K562 (cell line): ENCODE measurements at regions not wholly inside any gene's neighbourhood (a gene's known extent, or its start where the extent isn't known, plus 50 kb on each side); places are given as distances from the start of the nearest gene placed in this dataset.

Source experiments
- ATAC-seq: fragments of 200-7000 bp; cut with Tn5 transposase; 3 replicates; pipeline ENCODE4 v1.9.1; 2020; ENCODE audit warnings: moderate library complexity
- BruUV-seq: library from RNA; stranded (reverse); fragments of 400-500 nt; replicated peaks from 2 replicates; lab custom pipeline; 2021; lab: Mats Ljungman, UMichigan
- CTCF ChIA-PET: fragments of 300-600 bp; formaldehyde crosslinking; extraction: SDS; loops from one replicate; lab custom pipeline; 2021; ENCODE audit warnings: low intra/inter-chr PET ratio; lab: Yijun Ruan, JAX
- POLR2A ChIA-PET: fragments of 300-600, 350-650 bp; sonication (Branson Sonifier 250); formaldehyde crosslinking; extraction: SDS; loops from one replicate; lab custom pipeline; 2021; ENCODE audit warnings: antibody characterized with exemption, inconsistent platforms; lab: Yijun Ruan, JAX
- DNase-seq, 4 experiments: peaks; one replicate each; pipeline versions ENCODE4 v3.0.0 to v3.0.0-alpha.2; 2011 to 2018; ENCODE audit warnings: low spot score in 3 of 4, mixed read lengths in 3 of 4; ENCODE audit errors: extremely low read depth in 1 of 4
- FAIRE-seq: peaks from 2 replicates; lab custom pipeline; 2011; peaks lifted over from hg19 to GRCh38; lab: Jason Lieb, UNC
- H2AFZ ChIP-seq: 2 replicates; pipeline ENCODE4 v1.6.0; 2011; ENCODE audit warnings: low read depth, low read length, control low read depth, inconsistent platforms
- H3K27ac ChIP-seq: fragments of 200-600 bp; 3 replicates; pipeline ENCODE4 v1.8.0; 2011; ENCODE audit warnings: low read depth, mild to moderate bottlenecking, control low read depth, inconsistent platforms, low read length, moderate library complexity, mixed read lengths; ENCODE audit errors: extremely low read depth
- H3K27me3 ChIP-seq, 2 experiments: fragments of 300-600 bp in 1 of 2; 2 replicates in 1 of 2; 3 replicates in 1 of 2; pipeline versions ENCODE4 v1.6.0 to v1.8.0; 2011; ENCODE audit warnings: inconsistent platforms in 2 of 2, low read length in 2 of 2, mild to moderate bottlenecking in 1 of 2, mixed read lengths in 1 of 2, moderate library complexity in 1 of 2; ENCODE audit not compliant: control insufficient read depth in 2 of 2, insufficient read depth in 2 of 2
- H3K36me3 ChIP-seq: fragments of 300-600 bp; 3 replicates; pipeline ENCODE4 v1.8.0; 2011; ENCODE audit warnings: mild to moderate bottlenecking, low read length, inconsistent platforms; ENCODE audit not compliant: control insufficient read depth, insufficient read depth
- H3K4me1 ChIP-seq, 2 experiments: fragments of 200-600 bp in 1 of 2; replicated peaks in 1 of 2; 2 replicates in 1 of 2; 3 replicates in 1 of 2; pipeline versions ENCODE4 v1.5.1 to v1.8.0; 2011; ENCODE audit warnings: inconsistent platforms in 2 of 2, low read length in 2 of 2, mild to moderate bottlenecking in 1 of 2, mixed read lengths in 1 of 2, moderate library complexity in 1 of 2; ENCODE audit not compliant: control insufficient read depth in 2 of 2, insufficient read depth in 2 of 2
- H3K4me2 ChIP-seq: 2 replicates; pipeline ENCODE4 v1.6.1; 2011; ENCODE audit warnings: low read length, control low read depth, inconsistent platforms, mixed read lengths; ENCODE audit not compliant: insufficient read depth
- H3K4me3 ChIP-seq: fragments of 200-600 bp; sonication (generic), shearing (Covaris generic); 2 replicates; pipeline ENCODE4 v1.5.1; 2016; ENCODE audit warnings: control low read depth, inconsistent platforms
- H3K79me2 ChIP-seq: fragments of 200-600 bp; 3 replicates; pipeline ENCODE4 v1.8.0; 2011; ENCODE audit warnings: low read length, inconsistent platforms; ENCODE audit not compliant: control insufficient read depth, insufficient read depth
- H3K9ac ChIP-seq, 2 experiments: 2 replicates each; pipeline versions ENCODE4 v1.6.0 to v1.6.1; 2011; ENCODE audit warnings: low read depth in 2 of 2, low read length in 2 of 2, control low read depth in 1 of 2, inconsistent platforms in 1 of 2, mild to moderate bottlenecking in 1 of 2, mixed read lengths in 1 of 2; ENCODE audit not compliant: insufficient read depth in 1 of 2
- H3K9me1 ChIP-seq: one replicate; pipeline ENCODE4 v1.6.0; 2011; ENCODE audit warnings: inconsistent platforms, mild to moderate bottlenecking, low read length, moderate library complexity; ENCODE audit not compliant: control insufficient read depth, insufficient read depth
- H3K9me3 ChIP-seq: replicated peaks from 2 replicates; pipeline ENCODE4 v1.5.1; 2011; ENCODE audit warnings: low read depth, low read length, inconsistent platforms; ENCODE audit not compliant: control insufficient read depth, insufficient read depth
- H4K20me1 ChIP-seq: replicated peaks from 2 replicates; pipeline ENCODE4 v1.6.1; 2011; ENCODE audit warnings: low read length, inconsistent platforms, mixed read lengths; ENCODE audit not compliant: control insufficient read depth, insufficient read depth
- HCFC1 ChIP-seq: IDR thresholded peaks from 2 replicates; pipeline ENCODE4 v1.6.1; 2012; ENCODE audit warnings: low read depth, low read length, improper control_type of control experiment
- MAFK ChIP-seq: IDR thresholded peaks from 2 replicates; pipeline ENCODE4 v1.6.1; 2011; ENCODE audit warnings: low read length, improper control_type of control experiment
- NR2C1 ChIP-seq, 2 experiments: fragments of 450-650 bp; IDR thresholded peaks; 2 replicates each; pipeline ENCODE4 v1.6.1; 2017; ENCODE audit warnings: mild to moderate bottlenecking in 2 of 2, antibody characterized with exemption in 1 of 2, inconsistent platforms in 1 of 2, missing compliant biosample characterization in 1 of 2, missing genetic modification characterization in 1 of 2
- SMARCE1 ChIP-seq: fragments of 450-650 bp; IDR thresholded peaks from 2 replicates; pipeline ENCODE4 v1.7.1; 2016; ENCODE audit warnings: mild to moderate bottlenecking
- TRIM28 ChIP-seq: fragments of 450-650 bp; IDR thresholded peaks from 2 replicates; pipeline ENCODE4 v1.6.1; 2017
- ZFPM2 ChIP-seq: fragments of 250-450 bp; sonication (Bioruptor Pico); IDR thresholded peaks from 2 replicates; pipeline ENCODE4 v1.5.1; 2022; ENCODE audit warnings: mild to moderate bottlenecking
- ZNF23 ChIP-seq: fragments of 250-450 bp; sonication (Bioruptor Pico); IDR thresholded peaks from 2 replicates; pipeline ENCODE4 v1.4.0; 2020; ENCODE audit warnings: mild to moderate bottlenecking
- WGBS: fragments of 100-300 bp; shearing (Covaris generic); methylation state at CpG from one replicate; pipeline ENCODE4 v1.1.6; 2016; ENCODE audit warnings: low coverage, mixed read lengths; ENCODE audit not compliant: insufficient coverage; ENCODE audit errors: missing lambda C conversion rate; 5-methylcytosine and 5-hydroxymethylcytosine counted together
- in situ Hi-C: fragments of 300-500 bp; cut with MboI; formaldehyde crosslinking; loops from 4 replicates; pipeline ENCODE4 v1.15.0; 2018; ENCODE audit warnings: inconsistent platforms, mixed read lengths
- intact Hi-C: fragments of 100-400 bp; cut with micrococcal nuclease; formaldehyde crosslinking; loops from 2 replicates; pipeline ENCODE4 v1.14.2; 2022
- TF ChIP-seq, protein P1 (sequence below), 2 experiments: fragments of 250-450 bp in 1 of 2; fragments of 450-650 bp in 1 of 2; sonication (Bioruptor Pico) in 1 of 2; IDR thresholded peaks; 2 replicates each; pipeline versions ENCODE4 v1.6.1 to v1.8.0; 2016 to 2021; ENCODE audit warnings: mild to moderate bottlenecking in 2 of 2, moderate library complexity in 2 of 2, missing compliant biosample characterization in 1 of 2, missing genetic modification characterization in 1 of 2

- intact Hi-C loops (no loop called here), in situ Hi-C loops (no loop called here)
- Histone ChIP-seq H3K9me3 (no peaks in the 10 kb centered on the region), H3K9me1 (no peaks in the 10 kb centered on the region)
- ATAC-seq: no peak
- TF ChIP-seq ZNF23 (CRISPR knock-in tag) (no peak), HCFC1 (no peak), ZFPM2 (no peak), TRIM28 (no peak), MAFK (no peak), NR2C1 (IDR thresholded peaks at IDR 0.05) (no peak), NR2C1 (tag; IDR thresholded peaks at IDR 0.05) (no peak), SMARCE1 (no peak)
- TF ChIP-seq, protein P1, sequence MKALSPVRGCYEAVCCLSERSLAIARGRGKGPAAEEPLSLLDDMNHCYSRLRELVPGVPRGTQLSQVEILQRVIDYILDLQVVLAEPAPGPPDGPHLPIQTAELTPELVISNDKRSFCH (CRISPR knock-in tag; IDR thresholded peaks at IDR 0.05): no peak
- TF ChIP-seq, protein P1 (tag; IDR thresholded peaks at IDR 0.05): no peak
- TF ChIP-seq, all 486 proteins: peak for 0
- Histone ChIP-seq H3K4me1 (peaks cover 0 to 7% of the 10 kb centered on the region in 2 experiments; a peak in 2 of 5 replicates), H3K36me3 (no peaks in the 10 kb centered on the region), H3K27ac (no peak overlapping the region), H3K4me3 (no peak overlapping the region), H3K9ac (no peak overlapping the region), H3K79me2 (no peaks in the 10 kb centered on the region), H3K4me2 (no peak overlapping the region), H4K20me1 (no peaks in the 10 kb centered on the region), H2AFZ (no peak overlapping the region), H3K27me3 (no peaks in the 10 kb centered on the region)
- ChIA-PET CTCF (no interaction called here), POLR2A (no interaction called here)
- FAIRE-seq: no peak
- no TSS peak for BruUV-seq
- 28% methylated on average over 1 of the region's 1 CpG for WGBS
- DNase-seq: no peak
Observed at GRCh38 chr7:138398857-138399256, 61.2 kb upstream of the TRIM24 start.
